H1 (cell line): ENCODE measurements at regions not wholly inside any gene's neighbourhood (a gene's known extent, or its start where the extent isn't known, plus 50 kb on each side); places are given as distances from the start of the nearest gene placed in this dataset.

Experiments used
- CTCF ChIA-PET: fragments of 300-600 bp; sonication (Branson Sonifier 250); formaldehyde crosslinking; loops from one replicate; lab custom pipeline; 2021; ENCODE audit not compliant: partially characterized antibody; lab: Charles Lee
- POLR2A ChIA-PET: fragments of 300-600 bp; sonication (Branson Sonifier 250); formaldehyde crosslinking; loops from one replicate; lab custom pipeline; 2021; ENCODE audit warnings: inconsistent platforms; ENCODE audit not compliant: partially characterized antibody; lab: Charles Lee
- DNase-seq, 2 experiments: peaks; one replicate each; pipeline versions ENCODE4 v3.0.0 to v3.0.0-alpha.2; 2010 to 2022; ENCODE audit warnings: low spot score in 2 of 2, low read depth in 1 of 2, mixed read lengths in 1 of 2
- FAIRE-seq: peaks from 2 replicates; lab custom pipeline; 2011; peaks lifted over from hg19 to GRCh38; lab: Jason Lieb, UNC
- H2AFZ ChIP-seq: 2 replicates; pipeline ENCODE4 v1.8.1; 2012; ENCODE audit warnings: low read length, inconsistent platforms
- H2AK5ac ChIP-seq: 2 replicates; pipeline ENCODE4 v1.6.1; 2013; ENCODE audit warnings: low read depth, low read length
- H2BK120ac ChIP-seq: replicated peaks from 2 replicates; pipeline ENCODE3; 2013; ENCODE audit warnings: low read depth, low read length, inconsistent platforms
- H2BK12ac ChIP-seq: 2 replicates; pipeline ENCODE4 v1.6.1; 2013; ENCODE audit warnings: low read depth, low read length
- H2BK15ac ChIP-seq: 2 replicates; pipeline ENCODE4 v1.6.1; 2013; ENCODE audit warnings: low read length
- H2BK20ac ChIP-seq: 2 replicates; pipeline ENCODE4 v1.6.1; 2013; ENCODE audit warnings: low read length
- H2BK5ac ChIP-seq: 2 replicates; pipeline ENCODE4 v1.6.1; 2013; ENCODE audit warnings: low read depth, low read length
- H3K14ac ChIP-seq: 2 replicates; pipeline ENCODE4 v1.6.1; 2013; ENCODE audit warnings: inconsistent platforms; ENCODE audit not compliant: insufficient read length
- H3K18ac ChIP-seq: 2 replicates; pipeline ENCODE4 v1.6.1; 2013; ENCODE audit warnings: low read length; ENCODE audit errors: extremely low read depth
- H3K23ac ChIP-seq: 2 replicates; pipeline ENCODE4 v1.6.1; 2013; ENCODE audit warnings: inconsistent platforms; ENCODE audit not compliant: insufficient read length
- H3K23me2 ChIP-seq: 2 replicates; pipeline ENCODE4 v1.6.1; 2013; ENCODE audit warnings: low read depth, low read length
- H3K27ac ChIP-seq: 2 replicates; pipeline ENCODE4 v1.6.1; 2011; ENCODE audit warnings: low read depth, low read length, inconsistent platforms
- H3K27me3 ChIP-seq, 4 experiments: replicated peaks in 1 of 4; 1 replicate in 1 of 4; 2 replicates in 3 of 4; pipeline versions ENCODE4 v1.6.1 to v1.8.1; 2011 to 2013; ENCODE audit warnings: low read length in 3 of 4, mild to moderate bottlenecking in 3 of 4, inconsistent platforms in 2 of 4, mixed read lengths in 2 of 4, moderate library complexity in 1 of 4; ENCODE audit not compliant: control insufficient read depth in 3 of 4, insufficient read depth in 3 of 4; ENCODE audit errors: extremely low read depth in 1 of 4
- H3K36me3 ChIP-seq, 4 experiments: 2 replicates each; pipeline versions ENCODE4 v1.6.1 to v1.8.1; 2011 to 2013; ENCODE audit warnings: mild to moderate bottlenecking in 4 of 4, low read length in 3 of 4, moderate library complexity in 2 of 4, control low read depth in 1 of 4, inconsistent platforms in 1 of 4; ENCODE audit not compliant: insufficient read depth in 4 of 4, control insufficient read depth in 2 of 4
- H3K4ac ChIP-seq: replicated peaks from 2 replicates; pipeline ENCODE3; 2013; ENCODE audit warnings: low read length, low read depth, mixed read lengths, inconsistent platforms; ENCODE audit not compliant: insufficient read length
- H3K4me1 ChIP-seq, 4 experiments: replicated peaks in 1 of 4; 1 replicate in 1 of 4; 2 replicates in 3 of 4; pipeline versions ENCODE4 v1.6.1 to v1.8.1; 2011 to 2013; ENCODE audit warnings: low read length in 3 of 4, inconsistent platforms in 2 of 4, mixed read lengths in 1 of 4; ENCODE audit not compliant: insufficient read depth in 4 of 4, control insufficient read depth in 3 of 4
- H3K4me2 ChIP-seq, 2 experiments: 2 replicates each; pipeline versions ENCODE4 v1.6.1 to v1.8.1; 2011 to 2013; ENCODE audit warnings: low read depth in 2 of 2, low read length in 2 of 2, control low read depth in 1 of 2, inconsistent platforms in 1 of 2, mild to moderate bottlenecking in 1 of 2; ENCODE audit not compliant: insufficient read depth in 1 of 2
- H3K4me3 ChIP-seq, 4 experiments: fragments of 200-600, 300-600 bp in 1 of 4; sonication (generic), shearing (Covaris generic), sonication (Bioruptor Twin) in 1 of 4; 2 replicates each; pipeline versions ENCODE4 v1.5.1 to v1.8.1; 2011 to 2016; ENCODE audit warnings: low read length in 4 of 4, low read depth in 3 of 4, control low read depth in 2 of 4, inconsistent platforms in 2 of 4, mild to moderate bottlenecking in 2 of 4, mixed read lengths in 1 of 4, moderate library complexity in 1 of 4; ENCODE audit not compliant: insufficient read depth in 2 of 4; ENCODE audit errors: extremely low read depth in 1 of 4
- H3K56ac ChIP-seq: replicated peaks from 2 replicates; pipeline ENCODE3; 2013; ENCODE audit warnings: low read depth, mild to moderate bottlenecking, mixed read lengths, low read length, inconsistent platforms; ENCODE audit not compliant: insufficient read length
- H3K79me1 ChIP-seq: 2 replicates; pipeline ENCODE4 v1.6.1; 2013; ENCODE audit warnings: low read depth, low read length, control low read depth
- H3K79me2 ChIP-seq, 2 experiments: 2 replicates each; pipeline versions ENCODE4 v1.6.1 to v1.8.1; 2012 to 2013; ENCODE audit warnings: low read length in 2 of 2, mild to moderate bottlenecking in 2 of 2, inconsistent platforms in 1 of 2; ENCODE audit not compliant: insufficient read depth in 2 of 2, control insufficient read depth in 1 of 2
- H3K9ac ChIP-seq, 4 experiments: replicated peaks in 1 of 4; 1 replicate in 1 of 4; 2 replicates in 3 of 4; pipeline versions ENCODE4 v1.6.1 to v1.8.1; 2011 to 2013; ENCODE audit warnings: low read depth in 3 of 4, low read length in 3 of 4, control low read depth in 2 of 4, mild to moderate bottlenecking in 2 of 4, moderate library complexity in 2 of 4, inconsistent platforms in 1 of 4; ENCODE audit errors: extremely low read depth in 1 of 4
- H3K9me3 ChIP-seq, 2 experiments: 2 replicates each; pipeline versions ENCODE4 v1.6.1 to v1.8.1; 2012 to 2013; ENCODE audit warnings: mild to moderate bottlenecking in 2 of 2, moderate library complexity in 2 of 2, control low read depth in 1 of 2, inconsistent platforms in 1 of 2, low read depth in 1 of 2, low read length in 1 of 2, mixed read lengths in 1 of 2; ENCODE audit not compliant: insufficient read depth in 2 of 2
- H4K20me1 ChIP-seq, 2 experiments: replicated peaks in 1 of 2; 2 replicates each; pipeline versions ENCODE3 to v1.8.1; 2011 to 2013; ENCODE audit warnings: inconsistent platforms in 2 of 2, low read length in 2 of 2, mild to moderate bottlenecking in 1 of 2; ENCODE audit not compliant: insufficient read depth in 2 of 2, control insufficient read depth in 1 of 2
- H4K5ac ChIP-seq: 2 replicates; pipeline ENCODE4 v1.6.1; 2013; ENCODE audit warnings: low read length, low read depth, mixed read lengths, inconsistent platforms; ENCODE audit not compliant: insufficient read length
- H4K8ac ChIP-seq: 2 replicates; pipeline ENCODE4 v1.8.0; 2013; ENCODE audit warnings: mild to moderate bottlenecking, moderate library complexity, low read length, inconsistent platforms; ENCODE audit not compliant: insufficient read depth; ENCODE audit errors: extremely low read depth
- H4K91ac ChIP-seq: replicated peaks from 2 replicates; pipeline ENCODE3; 2013; ENCODE audit warnings: low read length, mixed read lengths, inconsistent platforms; ENCODE audit not compliant: insufficient read length
- CEBPB ChIP-seq: IDR thresholded peaks from 2 replicates; pipeline ENCODE4 v1.6.1; 2012; ENCODE audit warnings: low read depth, low read length
- EGR1 ChIP-seq: IDR thresholded peaks from 2 replicates; pipeline ENCODE4 v1.6.1; 2011; ENCODE audit warnings: low read depth, low read length, borderline replicate concordance
- HDAC2 ChIP-seq, 2 experiments: fragments of 300-600 bp in 1 of 2; sonication (generic) in 1 of 2; IDR thresholded peaks; 2 replicates each; pipeline ENCODE4 v1.6.1; 2011 to 2012; ENCODE audit warnings: low read depth in 2 of 2, low read length in 2 of 2, mild to moderate bottlenecking in 2 of 2, moderate library complexity in 2 of 2, borderline replicate concordance in 1 of 2, inconsistent platforms in 1 of 2
- JUND ChIP-seq: IDR thresholded peaks from 2 replicates; pipeline ENCODE4 v1.6.1; 2011; ENCODE audit warnings: mild to moderate bottlenecking, improper control_type of control experiment, low read length
- SRF ChIP-seq: IDR thresholded peaks from 2 replicates; pipeline ENCODE4 v1.6.1; 2011; ENCODE audit warnings: mild to moderate bottlenecking, low read depth, low read length, moderate library complexity
- TBP ChIP-seq: IDR thresholded peaks from 2 replicates; pipeline ENCODE4 v1.6.1; 2011; ENCODE audit warnings: low read depth, low read length, improper control_type of control experiment
- WGBS, 2 experiments: shearing (Covaris generic) in 1 of 2; methylation state at CpG; one replicate each; pipeline versions ENCODE4 v1.1.6 to v1.1.7; 2013 to 2015; ENCODE audit warnings: low lambda C conversion rate in 2 of 2, mixed read lengths in 2 of 2, inconsistent platforms in 1 of 2, low coverage in 1 of 2, missing lambda C conversion rate in 1 of 2; ENCODE audit not compliant: insufficient replicate concordance in 2 of 2, insufficient coverage in 1 of 2, insufficient read length in 1 of 2; ENCODE audit errors: extremely low coverage in 1 of 2, missing lambda C conversion rate in 1 of 2; 5-methylcytosine and 5-hydroxymethylcytosine counted together

GRCh38 chr22:48065892-48066291, 1303.4 kb downstream of the TBC1D22A start:
- no peak overlapping the region for H2BK12ac ChIP-seq
- H3K79me2 ChIP-seq: no peaks in the 10 kb centered on the region
- WGBS, 2 experiments: 90% methylated on average over 6 of the region's 7 CpGs; no CpG with 5 or more reads in 1 of the 2 experiments
- no peak overlapping the region for H2BK15ac ChIP-seq
- no peak overlapping the region for H3K4ac ChIP-seq
- no peak overlapping the region for H3K4me3 ChIP-seq
- H2AK5ac ChIP-seq: no peak overlapping the region
- DNase-seq: no peak
- H4K8ac ChIP-seq: no peak overlapping the region
- no peak for FAIRE-seq
- H3K18ac ChIP-seq: no peak overlapping the region
- TF ChIP-seq EGR1 (no peak), CEBPB (no peak), TBP (no peak), SRF (no peak), HDAC2 (IDR thresholded peaks at IDR 0.05; ENCODE audit: borderline replicate concordance in 1 of 2, low read depth in 2 of 2, low read length in 2 of 2) (no peak), JUND (no peak)
- H2BK5ac ChIP-seq: no peak overlapping the region
- no peak overlapping the region for H4K91ac ChIP-seq
- H3K9me3 ChIP-seq: peaks cover 0 to 8% of the 10 kb centered on the region in 2 experiments; a peak in 1 of 4 replicates
- H3K27me3 ChIP-seq: no peaks in the 10 kb centered on the region
- no peak overlapping the region for H3K23ac ChIP-seq
- no peak overlapping the region for H2BK20ac ChIP-seq
- H3K4me2 ChIP-seq: no peak overlapping the region
- POLR2A ChIA-PET: no interaction called here
- no peak overlapping the region for H2BK120ac ChIP-seq
- CTCF ChIA-PET: no interaction called here
- no peak overlapping the region for H4K5ac ChIP-seq
- no peaks in the 10 kb centered on the region for H3K79me1 ChIP-seq
- no peak overlapping the region for H3K56ac ChIP-seq
- H3K4me1 ChIP-seq: no peaks in the 10 kb centered on the region
- H2AFZ ChIP-seq: no peak overlapping the region
- no peak overlapping the region for H3K27ac ChIP-seq
- no peaks in the 10 kb centered on the region for H4K20me1 ChIP-seq
- H3K36me3 ChIP-seq: no peaks in the 10 kb centered on the region
- no peak overlapping the region for H3K9ac ChIP-seq
- H3K14ac ChIP-seq: no peak overlapping the region
- H3K23me2 ChIP-seq: peaks cover 1% of the 10 kb centered on the region; the same call in 1 of the 2 replicates
